ENCODE measurements at regions not wholly inside any gene's neighbourhood (a gene's known extent, or its start where the extent isn't known, plus 50 kb on each side); places are given as distances from the start of the nearest gene placed in this dataset.
"Not testable (repeated sequence)": the region's sequence is repeated elsewhere in the genome, so short reads cannot be mapped to it uniquely, and the experiment has no call there.

- no peak for DNase-seq
Measured at GRCh38 chr12:65675141-65675621, 149.1 kb upstream of the HMGA2 start.

- not testable (repeated sequence) for DNase-seq
Measured at GRCh38 chr12:65678172-65678571, 146.1 kb upstream of the HMGA2 start.

DNA sequence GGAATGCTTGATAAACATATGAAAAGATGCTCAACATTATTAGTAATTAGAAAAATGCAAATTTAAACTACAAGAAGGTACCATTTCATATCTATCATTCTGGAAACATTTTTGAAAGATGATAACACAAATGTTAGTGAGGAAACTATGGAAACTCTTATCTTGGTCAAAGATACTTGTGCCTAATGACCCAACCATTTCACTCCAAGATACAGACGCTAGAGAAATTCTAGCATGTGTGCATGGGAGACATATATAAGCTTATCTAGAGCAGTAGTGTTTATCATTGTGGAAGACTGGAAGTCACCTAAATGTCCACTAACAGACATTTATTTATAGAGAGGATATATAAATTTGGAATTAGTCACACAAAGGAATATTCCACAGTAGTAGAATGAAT is 143.1 kb upstream of the HMGA2 start:
- DNase-seq, result no peak

DNA sequence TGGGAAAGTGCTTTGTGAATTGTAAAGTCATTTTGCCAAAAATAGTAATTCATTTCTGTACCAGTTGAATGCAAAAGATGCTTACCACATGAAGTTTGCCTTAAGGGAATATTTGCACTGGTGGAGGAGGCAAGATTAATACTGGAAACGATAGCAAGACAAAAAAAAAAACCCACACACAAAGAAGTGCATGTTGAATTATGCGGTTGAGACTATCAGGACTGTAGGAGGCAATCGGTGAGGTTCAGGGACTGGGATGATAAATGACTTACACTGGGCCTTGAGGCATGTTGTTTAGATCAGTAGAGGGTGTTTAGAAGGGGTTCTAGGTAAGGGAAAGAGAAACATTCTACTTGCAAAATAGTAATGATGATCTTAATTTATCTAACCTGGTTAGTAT is 142.2 kb upstream of the HMGA2 start:
- no peak for DNase-seq

DNA sequence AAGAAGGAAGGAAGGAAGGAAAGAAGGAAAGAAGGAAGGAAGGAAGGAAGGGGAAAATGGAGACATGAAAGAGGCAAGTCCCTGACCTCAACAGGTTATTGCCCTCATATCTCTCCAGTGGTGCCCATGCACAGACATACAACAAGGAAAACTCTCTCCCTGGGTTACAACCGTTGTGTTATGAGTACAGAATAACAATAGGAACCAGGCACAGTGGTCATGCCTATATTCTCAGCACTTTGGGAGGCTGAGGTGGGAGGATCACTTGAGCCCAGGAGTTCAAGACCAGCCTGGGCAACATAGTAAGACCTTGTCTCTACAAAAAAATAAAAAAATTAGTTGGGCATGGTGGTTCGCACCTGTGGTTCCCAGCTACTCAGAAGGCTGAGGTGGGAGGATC is 139.4 kb upstream of the HMGA2 start:
- no peak for DNase-seq

- DNase-seq, result no peak
Measured at GRCh38 chr12:65685514-65685913, 138.8 kb upstream of the HMGA2 start.

DNA sequence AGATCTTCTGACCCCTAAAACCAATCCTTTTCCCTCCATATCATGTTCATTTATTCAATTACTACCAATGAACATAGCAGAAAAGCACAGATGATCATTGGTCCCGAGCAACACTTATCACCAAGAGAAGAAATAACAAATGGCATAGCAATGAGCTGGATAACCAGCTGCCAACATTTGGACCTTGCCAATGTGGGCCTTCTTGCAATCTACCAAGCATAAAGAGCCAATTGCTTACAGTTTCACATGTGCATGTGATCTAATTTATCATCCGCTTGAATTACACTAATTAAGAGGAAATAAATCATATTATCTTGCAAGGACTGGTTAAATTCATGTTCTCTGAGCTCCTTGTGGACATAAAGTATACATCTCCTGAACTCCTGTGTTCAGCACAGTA is 134.8 kb upstream of the HMGA2 start:
- DNase-seq, result no peak

- no peak for DNase-seq
Measured at GRCh38 chr12:65690477-65690876, 133.8 kb upstream of the HMGA2 start.

- no peak for DNase-seq
Measured at GRCh38 chr12:65694130-65694529, 130.2 kb upstream of the HMGA2 start.

DNA sequence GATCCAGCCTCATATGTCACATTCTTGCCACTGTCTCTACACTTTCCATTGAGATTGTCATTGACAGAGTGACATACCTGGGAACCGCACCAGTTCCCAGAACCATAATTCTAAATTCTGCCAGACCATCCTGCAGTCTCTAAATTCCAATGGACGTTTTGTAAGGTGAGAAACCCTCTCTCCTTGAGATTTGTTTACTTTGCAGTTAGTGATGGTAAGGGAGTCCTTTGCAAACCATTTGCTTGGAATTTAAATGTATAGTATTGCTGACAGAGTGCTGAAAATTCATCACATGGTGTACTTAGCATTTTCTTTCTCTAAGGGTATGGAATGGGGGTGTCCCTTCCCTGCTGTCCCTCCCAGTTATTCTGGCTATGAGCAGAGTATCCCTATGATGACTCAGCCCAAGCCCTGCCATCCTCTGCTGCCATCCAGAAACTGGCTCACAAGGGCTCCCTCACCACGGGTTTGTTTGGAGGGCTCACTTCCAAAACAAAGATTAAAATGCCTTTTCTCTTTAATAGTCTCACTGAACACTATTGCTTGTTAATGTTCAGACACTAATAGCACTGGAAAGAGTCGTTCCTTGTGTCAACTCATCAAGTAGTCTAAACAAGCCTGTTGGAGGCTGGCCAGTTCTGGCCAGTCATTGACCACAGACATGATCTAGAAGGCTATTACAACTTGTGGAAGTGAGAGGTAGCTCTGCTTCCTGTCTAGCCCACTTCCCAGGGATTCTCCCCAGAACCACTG is 129.0 kb upstream of the HMGA2 start:
- DNase-seq, result peak in 6 of 56 donors; percentile 1 to 15 (median 2)

- DNase-seq, result no peak
Measured at GRCh38 chr12:65696227-65696626, 128.1 kb upstream of the HMGA2 start.

GRCh38 chr12:65699251-65699650 is 125.0 kb upstream of the HMGA2 start:
- DNase-seq, result no peak

DNA sequence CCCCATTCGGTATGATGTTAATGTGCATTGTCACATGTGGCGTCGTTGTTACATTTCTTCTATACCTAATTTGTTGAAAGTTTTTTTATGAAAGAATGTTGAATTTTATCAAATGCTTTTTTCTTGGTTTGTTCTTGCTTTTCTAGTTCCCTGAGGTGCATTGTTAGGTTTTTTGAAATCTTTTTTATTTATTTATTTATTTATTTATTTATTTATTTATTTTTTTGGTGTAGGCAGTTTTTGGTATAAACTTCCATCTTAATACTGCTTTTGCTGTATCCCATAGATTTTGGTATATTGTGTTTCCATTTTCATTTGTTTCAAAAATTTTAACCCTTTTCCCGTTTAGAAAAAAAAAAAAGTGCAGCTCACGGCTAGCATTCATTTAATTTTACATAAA is 121.1 kb upstream of the HMGA2 start:
- DNase-seq, result no peak

GRCh38 chr12:65705380-65705876 is 118.9 kb upstream of the HMGA2 start:
- no peak for DNase-seq

- DNase-seq, result no peak
Measured at GRCh38 chr12:65707051-65707450, 117.2 kb upstream of the HMGA2 start.

DNA sequence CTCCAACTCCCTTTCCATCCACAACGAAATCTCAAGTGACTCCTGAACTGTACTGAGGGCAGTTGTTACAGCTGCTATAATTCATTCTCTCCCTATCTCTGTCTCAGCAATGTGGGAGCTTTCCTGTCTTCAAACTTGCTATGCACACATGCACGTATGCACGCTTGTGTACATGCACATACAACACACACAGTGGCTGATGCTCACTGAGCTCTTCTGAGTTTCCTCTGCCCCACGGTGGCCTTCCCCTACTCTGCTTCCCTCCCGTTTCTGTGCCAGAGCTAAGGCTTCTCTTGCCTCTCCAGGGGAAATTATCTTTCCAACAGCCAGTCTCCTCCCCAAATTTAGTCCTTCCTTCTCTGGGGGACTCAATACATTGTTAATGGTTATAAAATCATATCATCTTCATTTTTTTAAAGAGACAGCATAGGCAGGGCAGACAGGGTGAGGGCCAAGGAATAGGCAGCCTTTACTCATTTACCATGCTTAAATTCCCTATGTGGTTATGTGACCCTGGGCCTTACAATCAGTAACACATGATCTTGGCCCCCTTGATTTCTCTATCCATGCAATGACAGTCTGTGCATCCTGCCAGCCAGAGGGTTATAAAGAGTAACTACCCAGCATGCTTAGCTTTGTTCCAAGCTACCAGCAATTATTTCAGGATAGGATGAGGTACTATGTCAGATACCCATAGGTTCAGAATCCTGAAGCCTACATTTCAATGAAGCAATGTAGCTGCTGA is 111.9 kb upstream of the HMGA2 start:
- DNase-seq, result no peak

DNA sequence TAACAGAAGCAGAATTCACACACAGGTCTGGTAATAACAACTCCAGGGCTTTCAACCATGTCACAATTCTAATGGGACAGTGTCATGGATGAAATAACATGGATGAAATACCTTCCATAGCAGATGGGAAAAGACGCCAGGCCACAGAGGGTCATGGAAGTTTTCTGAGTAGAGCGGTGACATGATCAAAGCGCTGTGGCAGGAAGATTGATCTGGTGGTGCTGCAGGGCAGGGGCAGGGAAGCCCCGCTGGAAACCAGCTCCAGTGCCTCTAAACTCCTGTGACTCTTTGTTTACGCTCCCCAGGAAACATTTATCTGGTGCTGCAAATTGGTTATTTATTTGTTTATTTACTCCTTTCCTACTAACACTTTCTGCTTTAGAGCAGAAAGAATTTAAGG is 108.3 kb upstream of the HMGA2 start:
- no peak for DNase-seq

DNA sequence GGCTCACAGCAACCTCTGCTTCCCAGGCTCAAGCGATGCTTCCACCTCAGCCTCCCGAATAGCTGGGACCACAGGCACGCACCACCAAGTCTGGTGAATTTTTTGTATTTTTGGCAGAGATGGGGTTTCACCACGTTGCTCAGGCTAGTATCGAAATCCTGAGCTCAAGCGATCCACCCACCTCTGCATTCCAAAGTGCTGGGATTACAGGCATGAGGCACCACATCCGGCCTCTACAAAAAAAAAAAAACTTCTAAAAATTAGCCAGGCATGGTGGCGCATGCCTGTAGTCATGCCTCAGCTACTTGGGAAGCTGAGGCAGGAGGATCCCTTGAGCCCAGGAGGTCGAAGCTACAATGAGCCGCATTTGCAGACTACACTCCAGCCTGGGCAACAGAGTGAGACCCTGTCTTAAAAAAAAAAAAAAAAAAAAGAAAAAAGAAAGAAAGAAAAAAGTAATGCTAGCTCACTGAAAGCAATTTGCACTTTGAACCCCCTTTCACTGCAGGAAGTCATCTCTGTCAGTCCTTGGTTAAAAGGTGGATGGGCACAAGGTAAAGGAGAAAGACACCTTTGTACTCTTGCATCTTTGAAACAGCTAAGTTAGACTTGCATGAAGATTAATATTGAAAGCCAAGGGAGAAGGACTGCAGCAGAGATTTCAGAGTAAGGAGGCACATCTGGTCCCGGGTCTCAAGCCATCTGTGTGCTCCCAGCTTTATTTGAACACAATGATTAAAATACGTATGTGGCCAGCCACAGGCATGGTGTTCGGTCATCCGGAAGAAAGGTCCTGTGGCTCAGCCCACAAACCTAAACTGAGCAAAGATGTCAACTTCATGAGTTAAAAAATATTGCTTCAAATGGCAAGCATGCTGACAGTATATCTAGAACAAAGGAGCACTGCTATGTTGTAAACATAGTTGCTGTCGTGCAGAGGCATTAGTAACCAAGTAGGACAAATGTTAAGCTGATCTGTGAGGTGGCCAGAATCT is 103.8 kb upstream of the HMGA2 start:
- DNase-seq, result no peak

DNA sequence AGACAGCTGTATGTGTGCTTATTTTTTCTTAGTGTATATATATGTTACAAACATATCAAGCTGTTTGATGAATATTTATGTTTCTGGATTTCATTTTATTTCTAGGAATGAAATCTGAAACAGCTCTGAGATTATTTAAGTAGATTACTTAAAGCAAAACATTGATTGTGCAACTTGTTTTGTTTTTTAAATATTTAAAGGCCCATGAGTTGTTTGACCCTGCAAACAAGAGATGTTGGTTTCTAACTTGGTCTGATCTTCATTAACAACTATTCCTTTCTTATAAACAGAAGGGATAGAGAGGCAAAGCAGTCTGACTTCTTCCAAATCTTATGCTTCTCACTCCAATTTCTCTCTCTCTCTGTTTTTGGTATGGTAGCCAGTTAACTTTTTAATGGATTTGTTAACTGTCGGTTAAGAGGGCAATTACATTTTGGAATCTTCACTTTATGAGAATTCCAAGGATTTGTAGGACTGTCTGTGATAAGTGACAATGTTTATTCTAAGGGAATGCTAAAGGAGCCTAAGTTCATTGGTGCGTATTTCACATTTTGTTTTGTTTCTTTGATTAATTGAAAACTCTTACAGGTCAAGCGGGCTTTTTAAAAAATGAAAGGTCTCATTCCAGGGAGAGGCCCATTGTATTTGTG is 102.6 kb upstream of the HMGA2 start:
- DNase-seq, result no peak

- DNase-seq, result no peak
Measured at GRCh38 chr12:65725376-65725775, 98.9 kb upstream of the HMGA2 start.

- DNase-seq, result no peak
Measured at GRCh38 chr12:65728455-65728847, 95.8 kb upstream of the HMGA2 start.

Measured in nucleus accumbens (tissue), 56 donors.